Dermis blood vessel endothelial cell (primary cell): ENCODE measurements at regions not wholly inside any gene's neighbourhood (a gene's known extent, or its start where the extent isn't known, plus 50 kb on each side); places are given as distances from the start of the nearest gene placed in this dataset.

Experiments used
- DNase-seq: peaks from one replicate; pipeline ENCODE4 v3.0.0; 2010

DNA sequence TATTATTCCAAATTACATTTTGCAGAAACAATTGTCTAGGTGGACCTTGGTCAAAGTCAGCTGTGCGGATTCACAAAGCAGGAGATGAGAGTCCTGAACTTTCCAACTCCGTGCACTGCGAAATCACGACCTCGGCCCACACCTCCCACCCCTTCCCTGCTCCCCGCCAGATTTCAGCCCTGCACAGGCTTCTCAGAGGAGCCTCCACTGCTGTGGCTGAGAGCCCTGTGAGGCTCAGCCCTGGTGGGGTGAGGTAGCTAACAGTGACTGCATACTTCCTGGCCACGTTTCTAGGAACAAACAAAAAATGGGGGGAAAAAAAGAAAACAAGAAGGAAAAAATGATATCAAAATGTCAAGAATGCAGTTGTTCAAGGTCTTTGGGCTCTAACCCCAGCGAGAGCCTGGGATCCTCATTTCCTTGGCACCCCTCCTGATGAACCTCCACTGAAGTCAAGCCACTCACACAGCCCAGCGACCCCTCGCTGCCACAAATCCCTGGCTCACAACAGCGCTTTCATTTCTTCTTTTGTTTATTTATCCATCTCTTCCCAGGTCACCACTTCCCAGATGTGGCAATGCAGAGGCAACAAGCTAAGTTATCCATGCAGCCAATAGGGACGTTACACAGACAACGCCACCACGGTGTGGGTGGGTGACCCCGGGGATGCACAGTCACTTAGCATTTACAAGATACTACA, 729.7 kb upstream of the ID2 start:
- DNase-seq = no peak

DNA sequence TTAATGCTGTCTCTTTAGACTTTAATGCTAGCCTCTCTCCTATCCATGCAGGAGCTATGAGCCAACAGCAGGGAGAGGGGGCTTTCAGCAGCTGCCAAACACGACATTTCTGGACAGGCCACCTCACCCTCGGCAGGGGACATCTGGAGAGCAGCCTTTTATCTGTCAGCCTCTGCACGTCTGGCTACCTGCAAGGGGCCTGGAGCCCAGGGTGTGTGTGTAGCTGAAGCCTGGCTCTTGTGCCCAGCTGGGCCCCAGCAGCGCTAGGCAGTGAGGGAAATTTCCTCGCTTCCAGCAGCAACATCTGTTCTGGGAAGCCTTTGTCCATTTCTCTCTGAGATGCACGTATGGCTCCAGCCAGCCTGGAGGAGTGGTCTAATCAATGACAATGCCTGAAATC, 728.7 kb upstream of the ID2 start:
- no peak for DNase-seq

DNA sequence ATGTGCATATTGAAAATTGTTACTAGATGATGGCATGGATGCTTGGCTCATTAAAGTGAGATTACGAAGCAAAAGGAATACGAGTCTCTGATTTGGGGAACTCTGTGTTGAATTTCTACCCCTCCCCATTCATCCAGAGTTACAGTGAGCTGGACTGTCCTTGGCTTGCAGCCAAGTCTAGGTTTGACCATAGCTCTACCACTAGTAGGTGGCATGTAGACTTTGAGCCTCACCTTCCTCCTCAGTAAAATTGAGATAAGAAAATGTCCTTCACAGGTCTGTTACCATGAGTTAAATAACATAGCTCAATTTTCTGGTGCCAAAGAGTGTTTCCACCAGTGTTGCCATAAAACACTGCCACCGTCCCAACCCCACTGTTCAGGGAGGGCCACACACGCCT, 727.6 kb upstream of the ID2 start:
- no peak for DNase-seq

DNA sequence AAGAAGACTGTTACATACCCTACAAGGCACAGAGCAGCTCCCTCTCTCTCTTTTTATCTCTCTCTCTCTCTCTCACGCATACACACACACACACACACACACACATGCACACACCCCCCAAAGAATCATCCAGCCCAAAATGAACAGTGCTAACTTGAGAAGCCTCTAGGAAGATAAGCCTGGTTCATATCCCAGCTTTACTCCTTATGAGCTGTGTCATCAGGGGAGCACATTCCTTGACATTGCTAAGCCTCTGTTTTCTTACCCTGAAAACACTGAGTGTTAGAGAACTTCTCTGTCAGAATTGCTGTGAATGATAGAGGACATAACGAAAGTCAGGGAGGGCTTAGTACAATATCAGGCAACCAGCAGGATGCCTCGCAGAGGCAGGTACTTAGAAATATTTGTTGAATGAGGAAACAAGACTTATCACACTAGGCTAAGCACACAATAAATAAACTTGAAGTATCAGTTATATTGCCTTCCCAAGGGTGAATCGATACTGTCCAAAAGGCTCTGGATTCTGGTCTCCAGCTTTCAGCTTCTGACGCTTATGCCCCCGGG, 725.6 kb upstream of the ID2 start:
- DNase-seq = no peak

DNA sequence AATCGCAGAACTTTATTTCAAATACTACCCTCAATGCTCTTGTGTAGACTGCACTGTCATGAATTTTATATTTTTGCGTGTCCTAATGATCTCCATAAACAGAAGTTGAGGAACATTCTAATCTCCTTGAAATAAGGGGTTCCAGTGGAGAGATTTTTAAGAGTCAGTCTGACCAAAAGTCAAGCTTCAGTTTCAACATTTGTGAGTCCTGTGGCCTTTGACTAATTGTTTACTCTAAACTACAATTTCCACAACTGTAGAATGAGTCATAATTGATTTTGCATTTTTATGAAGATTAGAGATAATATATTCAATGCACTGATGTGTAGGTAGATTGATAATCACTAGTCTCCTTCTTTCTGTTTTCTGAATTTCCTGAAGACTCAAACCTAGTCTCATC, 720.3 kb upstream of the ID2 start:
- no peak for DNase-seq

DNA sequence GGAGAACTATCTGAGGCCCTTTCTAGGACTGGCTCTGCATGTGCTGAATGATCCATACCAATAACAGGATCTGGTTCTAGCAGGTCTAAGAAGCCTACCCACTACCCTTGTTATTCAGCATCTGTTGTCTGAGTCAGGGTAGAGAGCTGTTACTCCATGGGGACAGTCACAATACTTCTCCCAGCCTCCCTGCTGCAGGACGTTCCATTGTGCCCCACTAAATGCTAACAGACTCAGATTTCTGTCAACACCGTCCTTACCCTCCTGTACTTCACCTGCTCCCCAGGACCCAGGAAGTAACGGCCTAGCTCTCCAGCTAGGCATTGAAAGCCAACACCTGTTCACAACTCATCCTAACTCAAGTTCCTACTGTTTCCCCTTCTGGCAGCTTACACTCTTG, 719.7 kb upstream of the ID2 start:
- no peak for DNase-seq

DNA sequence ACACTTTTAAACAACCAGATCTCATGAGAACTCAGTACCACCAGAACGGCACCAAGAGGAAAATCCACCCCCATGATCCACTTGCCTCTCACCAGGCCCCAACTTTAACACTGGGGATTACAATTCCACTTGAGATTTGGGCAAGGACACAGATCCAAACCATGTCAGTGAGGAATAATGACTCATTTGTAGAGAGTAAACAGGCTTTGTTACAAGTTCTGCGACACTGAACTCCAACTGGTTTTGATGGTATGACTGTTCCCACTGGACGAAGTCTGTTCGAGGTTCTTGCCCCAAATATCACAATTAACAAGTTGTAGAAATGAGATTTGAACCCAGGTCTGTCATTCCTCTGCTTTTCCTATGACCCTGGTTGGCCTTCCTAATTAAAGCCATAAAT, 718.1 kb upstream of the ID2 start:
- no peak for DNase-seq

DNA sequence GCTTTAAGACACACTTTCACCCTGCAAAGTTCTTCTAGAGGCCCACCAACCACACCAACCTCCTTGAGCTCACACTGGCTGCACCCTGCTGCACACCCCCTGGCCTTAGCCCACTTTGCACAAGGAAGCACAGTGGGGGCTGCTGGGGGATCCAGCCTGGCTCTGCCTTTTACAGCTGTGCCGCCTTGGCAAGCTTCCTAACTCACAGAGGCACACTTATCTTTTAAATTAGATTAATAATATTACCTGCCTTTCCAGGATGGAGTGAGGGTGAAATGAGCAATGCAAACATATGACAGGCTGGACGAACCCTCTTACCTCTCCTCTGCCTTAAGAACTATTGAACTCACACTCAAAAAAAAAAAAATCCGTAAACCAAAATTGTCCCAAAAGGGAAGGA, 715.8 kb upstream of the ID2 start:
- DNase-seq = no peak

DNA sequence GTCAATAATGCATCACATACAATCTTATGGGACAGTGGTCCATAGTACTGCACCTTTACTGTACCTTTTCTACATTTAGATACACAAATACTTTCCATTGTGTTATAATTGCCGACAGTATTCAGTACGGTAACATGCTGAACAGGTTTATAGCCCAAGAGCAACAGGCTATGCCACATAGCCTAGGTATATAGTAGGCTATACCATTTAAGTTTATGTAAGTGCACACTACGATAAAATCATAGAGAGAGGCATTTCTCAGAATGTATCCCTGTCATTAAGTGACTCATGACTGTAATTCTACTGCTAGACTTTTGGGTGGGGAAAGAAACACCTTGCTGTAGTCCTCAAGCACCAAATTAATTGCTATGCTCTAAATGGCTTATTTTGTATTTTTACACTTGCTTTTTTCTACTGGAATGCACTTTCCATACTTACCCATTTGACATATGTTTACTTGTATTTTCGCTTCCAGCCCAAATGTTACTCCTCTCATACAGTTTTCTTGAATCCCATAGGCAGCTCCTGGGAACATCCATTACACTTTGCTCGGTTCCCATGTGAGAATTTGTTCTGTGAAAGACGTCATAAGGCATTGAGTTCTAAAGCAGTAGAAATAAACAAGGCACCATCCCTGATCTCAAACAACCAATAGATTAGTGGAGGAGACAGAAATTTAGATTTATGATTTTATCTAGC, 714.0 kb upstream of the ID2 start:
- DNase-seq = no peak

DNA sequence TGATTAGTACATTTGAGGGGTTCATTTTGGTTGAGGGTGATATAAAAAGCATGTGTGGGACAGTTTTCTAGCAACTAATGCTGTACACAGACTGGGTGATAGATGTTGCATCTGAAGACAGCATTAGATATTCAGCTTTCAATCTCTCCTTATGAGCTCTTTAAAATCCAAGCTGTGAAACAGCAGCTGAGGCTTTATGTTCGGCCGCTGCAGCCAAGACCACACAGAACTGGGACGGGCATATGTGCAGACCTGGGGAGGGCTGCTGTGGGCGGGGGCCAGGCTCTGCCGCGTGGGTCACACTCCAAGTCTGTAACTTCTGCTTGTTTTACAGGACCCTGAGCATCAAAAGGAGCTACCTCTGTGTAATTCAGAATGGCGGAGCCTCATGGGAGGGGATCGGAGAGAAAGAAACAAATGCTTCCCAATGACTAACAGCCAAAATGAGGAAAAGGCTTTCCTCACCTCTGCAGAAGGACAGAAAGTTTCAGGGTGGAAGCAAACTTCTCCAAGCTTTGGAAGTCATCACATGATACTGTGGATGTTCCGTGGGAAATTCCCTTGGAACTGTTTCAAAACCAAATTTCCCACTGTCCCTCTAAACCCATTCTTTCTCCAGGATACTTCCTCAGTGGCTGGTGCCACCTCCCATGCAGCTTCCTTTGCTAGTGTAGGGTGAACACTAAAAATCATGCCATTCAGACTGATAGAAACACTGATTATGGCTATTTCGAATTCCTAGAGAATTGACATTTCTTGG, 711.9 kb upstream of the ID2 start:
- no peak for DNase-seq

DNA sequence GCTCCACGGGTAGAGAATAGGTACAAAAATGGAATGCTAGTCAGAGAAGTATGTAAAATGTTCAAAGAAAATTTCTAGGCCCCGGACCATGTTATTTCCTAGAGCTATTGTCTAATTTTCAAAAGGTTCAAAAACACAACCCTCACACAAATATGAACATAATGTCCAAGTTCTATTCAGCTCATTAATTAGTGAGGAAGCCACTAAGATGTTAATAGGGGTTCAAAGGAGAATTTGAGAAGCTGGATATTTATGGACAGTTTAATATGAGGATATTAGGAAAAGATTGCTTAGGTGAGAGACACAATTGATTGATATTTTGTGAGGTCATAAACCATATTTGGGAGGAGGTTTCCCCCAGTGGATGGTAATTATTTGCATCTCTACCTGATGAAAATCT, 710.6 kb upstream of the ID2 start:
- no peak for DNase-seq

DNA sequence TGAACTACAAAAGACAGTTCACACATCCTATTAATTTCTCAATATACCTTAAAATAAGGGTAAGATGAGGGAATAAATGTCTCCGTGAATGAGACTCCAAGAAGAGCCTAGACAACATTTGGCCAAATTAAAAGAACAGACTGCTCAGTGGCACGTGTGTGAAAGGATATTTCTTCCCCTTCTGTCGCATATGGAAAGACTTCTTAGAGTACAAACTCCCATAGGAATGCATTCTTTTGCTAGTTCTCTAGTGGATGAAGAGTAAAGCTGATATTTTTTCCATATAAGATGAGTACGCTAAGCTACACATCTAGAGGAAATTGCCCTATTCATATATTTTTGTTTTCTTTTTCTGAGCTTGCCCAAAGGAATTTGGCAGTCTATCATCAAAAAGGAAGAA, 710.0 kb upstream of the ID2 start:
- DNase-seq = no peak

DNA sequence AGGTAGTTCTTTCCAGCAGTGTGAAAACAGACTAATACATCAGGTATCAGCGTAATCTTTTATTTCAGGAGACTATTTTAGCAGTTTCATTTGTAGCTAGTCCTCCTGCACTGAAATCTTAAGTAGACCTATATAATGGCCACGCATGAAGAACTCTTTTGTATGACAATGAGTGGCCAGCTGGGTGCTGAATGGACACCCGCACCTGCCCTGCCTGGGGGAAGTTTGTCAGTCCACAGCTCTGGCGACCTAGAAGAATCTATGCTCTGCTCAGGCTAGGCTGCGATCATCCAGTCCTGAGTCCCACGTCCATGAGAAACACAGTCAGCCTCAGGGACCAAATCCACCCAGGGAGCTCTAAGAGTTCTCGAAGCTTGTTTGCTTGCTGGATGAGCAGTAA, 709.2 kb upstream of the ID2 start:
- DNase-seq = no peak

DNA sequence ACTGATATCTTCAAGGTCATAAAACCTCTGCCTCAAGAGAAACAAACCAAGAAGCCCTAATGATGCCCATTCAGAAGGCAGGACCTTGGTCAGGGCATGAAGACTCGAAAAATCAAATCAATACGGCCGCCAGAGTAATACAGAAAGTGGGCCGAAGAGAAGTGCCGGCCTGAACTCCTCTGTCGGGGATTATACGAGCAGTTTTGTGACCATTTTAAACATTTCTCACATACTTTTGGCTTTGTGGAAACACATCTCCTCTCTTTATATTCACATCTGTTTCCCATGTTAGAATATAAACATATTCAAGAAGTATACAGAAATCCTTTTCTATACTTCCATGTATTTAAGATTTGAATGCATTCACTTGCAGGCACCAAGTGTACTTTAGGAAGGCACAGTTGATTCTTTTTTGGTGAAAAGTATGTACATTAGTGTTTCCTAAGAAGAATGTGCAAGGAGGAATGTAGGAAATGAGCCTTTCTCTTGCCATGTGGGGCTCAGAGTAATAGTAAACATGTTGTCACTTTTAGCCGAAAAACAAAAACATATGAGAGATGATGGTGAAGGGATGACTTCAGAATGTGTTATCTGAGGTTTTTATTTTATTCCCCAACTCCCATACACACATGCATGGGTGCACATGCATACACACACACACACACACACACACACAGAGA, 707.9 kb upstream of the ID2 start:
- DNase-seq = no peak

DNA sequence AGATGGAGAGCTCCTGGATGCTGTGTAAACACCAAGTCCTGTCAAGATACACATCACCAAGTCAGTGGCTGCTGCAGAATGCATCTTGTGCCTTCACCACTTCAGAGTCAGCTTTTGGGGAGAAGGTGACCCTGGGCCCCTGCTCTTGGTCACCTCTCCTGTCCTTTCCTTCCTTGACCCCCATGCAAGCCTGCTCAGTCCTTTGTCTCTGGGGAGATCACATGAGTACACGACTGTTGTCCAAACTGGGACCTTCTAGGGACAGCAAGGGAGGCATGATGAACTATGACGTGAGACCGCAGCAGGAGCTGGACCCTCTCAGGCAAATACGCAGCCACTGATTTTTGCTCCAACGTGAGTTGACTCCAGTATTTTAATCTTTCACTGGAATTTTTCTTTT, 706.9 kb upstream of the ID2 start:
- DNase-seq = no peak

DNA sequence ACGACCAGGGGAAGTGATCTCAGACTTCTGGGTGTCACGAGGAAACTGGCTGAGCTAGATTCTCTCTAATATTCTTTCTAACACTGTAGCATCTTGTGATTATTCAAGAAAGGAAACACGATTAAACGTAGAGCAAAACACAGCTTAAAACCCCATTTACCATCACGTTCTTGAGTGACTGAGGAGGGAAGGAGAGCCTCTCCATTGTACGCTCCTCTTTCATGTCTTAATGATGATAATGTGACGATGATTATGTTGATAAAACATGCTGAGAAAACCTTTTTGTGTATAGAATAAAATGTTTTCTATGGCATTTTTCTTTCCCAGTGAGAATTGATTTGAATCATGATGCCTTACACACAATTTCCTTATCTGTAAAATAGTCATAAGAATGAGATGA, 705.6 kb upstream of the ID2 start:
- DNase-seq = no peak

DNA sequence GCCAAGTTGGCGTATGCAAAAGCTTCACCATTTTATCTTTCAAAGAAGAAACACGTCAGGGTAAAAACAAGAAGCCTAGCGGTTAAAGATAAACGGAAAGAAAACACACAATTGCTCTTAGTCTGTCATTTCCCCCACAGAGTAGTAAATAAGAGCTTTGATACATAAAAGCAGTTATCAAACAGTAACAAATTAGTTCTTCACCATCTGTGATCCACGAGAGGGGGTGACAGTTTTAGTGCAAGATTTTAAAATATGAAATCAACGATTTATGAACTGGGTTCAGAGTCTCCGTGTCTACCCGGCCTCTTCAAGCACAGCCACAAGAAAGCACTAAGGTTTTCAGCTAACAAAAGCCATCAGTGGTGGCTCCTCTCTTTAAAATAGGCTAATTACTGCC, 703.9 kb upstream of the ID2 start:
- no peak for DNase-seq

DNA sequence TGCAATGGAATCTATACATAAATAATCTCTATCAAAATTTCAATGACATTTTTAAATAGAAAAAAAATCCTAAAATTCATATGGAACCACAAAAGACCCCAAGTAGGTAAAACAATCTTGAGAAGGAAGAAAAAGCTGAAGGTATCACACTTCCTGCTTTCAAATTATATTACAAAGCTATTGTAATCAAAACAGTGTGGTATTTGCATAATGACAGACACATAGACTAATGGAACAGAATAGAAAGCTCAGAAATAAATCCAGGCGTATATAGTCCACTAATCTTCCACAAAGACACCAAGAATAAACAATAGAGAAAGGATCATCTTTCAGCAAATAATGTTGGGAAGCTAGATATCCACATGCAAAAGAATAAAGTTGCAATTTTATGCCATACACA, 699.8 kb upstream of the ID2 start:
- no peak for DNase-seq

DNA sequence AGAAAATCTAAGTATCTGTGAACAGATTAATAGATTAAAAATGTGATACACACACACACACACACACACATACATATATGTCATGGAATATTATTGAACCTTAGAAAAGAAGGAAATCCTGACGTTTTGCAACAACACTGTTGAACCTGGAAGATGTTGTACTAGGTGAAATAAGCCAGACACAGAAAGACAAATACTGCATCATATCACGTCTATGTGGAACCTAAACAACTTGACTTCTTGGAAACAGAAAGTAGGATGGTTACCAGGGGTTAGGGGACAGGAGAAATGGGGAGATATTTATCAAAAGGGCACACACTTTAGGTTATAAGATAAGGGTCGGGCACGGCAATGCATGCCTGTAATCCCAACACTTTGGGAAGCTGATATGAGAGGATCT, 698.4 kb upstream of the ID2 start:
- DNase-seq = no peak

DNA sequence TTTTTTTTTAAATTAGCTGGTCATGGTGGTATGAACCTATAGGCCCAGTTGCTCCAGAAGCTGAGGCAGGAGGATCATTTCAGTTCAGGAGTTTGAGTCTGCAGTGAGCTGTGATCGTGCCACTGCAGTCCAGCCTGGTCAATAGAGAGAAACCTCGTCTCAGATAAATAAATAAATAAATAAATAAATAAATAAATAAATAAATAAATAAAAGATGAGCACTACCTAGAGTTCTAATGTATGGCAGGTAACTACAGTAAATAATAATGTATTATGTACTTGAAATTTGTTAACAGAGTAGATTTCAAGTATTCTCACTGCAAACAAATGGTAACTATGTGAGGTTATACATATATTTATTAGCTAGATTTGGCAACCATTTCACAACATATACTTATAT, 697.9 kb upstream of the ID2 start:
- no peak for DNase-seq

DNA sequence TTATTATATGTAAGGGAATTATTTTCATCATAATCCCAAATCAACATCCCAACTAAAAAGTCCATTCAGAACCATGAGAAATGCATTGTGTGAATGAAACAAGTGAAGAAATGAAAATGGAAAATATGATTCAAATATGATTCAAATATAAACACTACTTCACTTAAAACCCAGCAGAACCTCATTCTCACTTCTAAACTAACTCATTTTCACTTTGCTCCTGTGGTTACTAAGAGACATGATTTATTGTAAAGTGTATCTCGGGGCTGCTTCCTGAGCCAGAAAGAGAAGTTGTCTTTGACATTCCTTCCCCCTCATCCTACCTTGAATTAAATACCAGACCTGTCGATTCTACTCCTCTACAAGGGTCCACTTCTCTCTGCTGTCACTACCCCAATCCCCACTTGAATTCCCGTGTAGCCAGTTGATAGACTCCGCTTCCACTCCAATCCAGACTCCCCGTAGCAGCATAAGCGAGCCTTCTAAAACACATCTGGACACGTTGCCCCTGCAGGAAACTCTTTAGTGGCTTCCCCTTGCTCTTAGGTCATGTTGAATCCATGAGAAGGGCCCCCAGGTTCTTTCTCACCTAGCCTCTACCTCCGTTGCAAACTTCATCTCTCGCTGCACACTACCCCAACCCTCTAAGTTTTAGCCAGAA, 697.0 kb upstream of the ID2 start:
- DNase-seq = no peak

DNA sequence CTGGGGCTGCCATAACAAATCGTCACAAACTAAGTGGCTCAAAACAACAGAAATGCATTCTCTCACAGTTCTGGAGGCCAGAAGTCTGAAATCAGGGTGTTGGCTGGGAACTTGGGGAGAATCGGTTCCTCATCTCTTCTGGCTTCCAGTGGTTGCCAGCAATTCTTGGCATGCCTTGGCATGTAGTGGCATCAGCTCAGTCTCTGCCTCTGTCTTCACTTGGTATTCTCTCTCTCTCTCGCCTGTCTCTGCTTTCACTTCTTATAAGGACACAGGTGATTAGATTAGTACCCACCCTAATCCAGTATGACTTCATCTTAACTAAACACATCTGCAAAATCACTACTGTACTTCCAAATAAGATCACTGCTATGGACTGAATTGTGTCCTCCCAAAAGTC, 695.4 kb upstream of the ID2 start:
- DNase-seq = no peak

DNA sequence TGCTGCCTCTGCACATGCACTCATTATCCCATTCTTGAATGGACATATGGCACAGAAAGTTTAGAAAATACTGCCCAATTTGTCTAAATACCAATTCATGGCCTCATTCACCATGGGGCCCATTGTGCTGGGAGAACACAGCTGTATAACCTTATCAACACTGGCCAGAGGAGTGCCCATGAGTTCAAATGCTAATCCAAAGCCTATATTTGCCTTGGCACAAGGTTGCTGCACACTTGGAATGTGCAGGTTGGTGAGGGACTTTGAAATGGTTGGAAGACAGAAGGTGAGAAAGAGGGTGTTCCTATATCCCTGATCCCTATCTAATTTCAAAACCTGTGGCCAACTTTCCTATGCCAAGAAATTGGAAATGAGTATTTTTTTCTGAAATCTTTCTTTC, 693.9 kb upstream of the ID2 start:
- DNase-seq = no peak
